Brain microvascular endothelial cell (primary cell): ENCODE measurements at regions not wholly inside any gene's neighbourhood (a gene's known extent, or its start where the extent isn't known, plus 50 kb on each side); places are given as distances from the start of the nearest gene placed in this dataset.

Source experiments
- DNase-seq: peaks from one replicate; pipeline ENCODE4 v3.0.0-alpha.2; 2020
- H3K27ac ChIP-seq: fragments of 250-450 bp; sonication (Bioruptor Pico); 2 replicates; pipeline ENCODE4 v1.5.1; 2020; ENCODE audit warnings: mild to moderate bottlenecking, moderate library complexity
- H3K27me3 ChIP-seq: fragments of 250-450 bp; sonication (Bioruptor Pico); replicated peaks from 2 replicates; pipeline ENCODE4 v1.5.1; 2020; ENCODE audit warnings: mild to moderate bottlenecking
- H3K36me3 ChIP-seq: fragments of 250-450 bp; sonication (Bioruptor Pico); replicated peaks from 2 replicates; pipeline ENCODE4 v1.5.1; 2020; ENCODE audit warnings: mild to moderate bottlenecking
- H3K4me3 ChIP-seq: 2 replicates; pipeline ENCODE4 v1.5.1; 2011; ENCODE audit warnings: low read depth, mild to moderate bottlenecking, control low read depth, low read length, moderate library complexity
- CTCF ChIP-seq: IDR thresholded peaks from 2 replicates; pipeline ENCODE4 v1.5.1; 2011; ENCODE audit warnings: low read depth, mild to moderate bottlenecking, moderate library complexity, low read length, control low read depth, inconsistent platforms; ENCODE audit errors: missing control alignments
- in situ Hi-C: cut with HindIII; loops from 2 replicates; pipeline ENCODE4 v1.10.0; 2017; ENCODE audit warnings: low sequenced_read_pairs, low pct_ligation_motif_present

- no peak for TF ChIP-seq CTCF
- Histone ChIP-seq H3K4me3 (no peak overlapping the region), H3K36me3 (no peaks in the 10 kb centered on the region), H3K27me3 (no peaks in the 10 kb centered on the region), H3K27ac (no peak overlapping the region)
- DNase-seq, result no peak
- in situ Hi-C loops, result no loop called here
These were observed 655.4 kb upstream of the GBE1 start for GRCh38 chr3:82416830-82417229.

- in situ Hi-C loops, result no loop called here
These were observed 654.9 kb upstream of the GBE1 start for GRCh38 chr3:82416349-82416748.

DNA sequence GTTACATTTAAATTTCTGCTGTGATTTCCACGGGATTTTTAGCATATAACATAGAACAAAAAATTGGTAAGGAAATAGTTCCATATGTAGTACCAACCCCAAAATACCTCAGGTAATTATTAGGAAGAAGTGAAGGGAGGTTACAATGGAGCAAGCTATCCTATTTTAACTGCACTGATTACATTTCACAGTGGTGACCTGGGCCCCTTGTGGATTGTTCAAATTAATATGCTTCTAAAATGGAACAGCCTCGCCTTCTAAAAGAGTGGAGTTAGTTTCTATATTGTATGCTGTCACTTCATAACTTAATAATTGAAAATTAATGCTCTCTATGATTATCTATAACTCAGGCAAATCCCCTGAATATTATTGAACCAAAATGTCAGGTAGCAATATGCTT is 651.7 kb upstream of the GBE1 start:
- no peak for TF ChIP-seq CTCF
- no peak for DNase-seq
- in situ Hi-C loops, result no loop called here

More at GRCh38 chr3:82416349-82416748, 654.9 kb upstream of the GBE1 start:
- H3K36me3 ChIP-seq, result no peaks in the 10 kb centered on the region
- no peak overlapping the region for H3K4me3 ChIP-seq
- H3K27me3 ChIP-seq, result no peaks in the 10 kb centered on the region
- DNase-seq, result no peak
- no peak overlapping the region for H3K27ac ChIP-seq
- TF ChIP-seq CTCF, result no peak

DNA sequence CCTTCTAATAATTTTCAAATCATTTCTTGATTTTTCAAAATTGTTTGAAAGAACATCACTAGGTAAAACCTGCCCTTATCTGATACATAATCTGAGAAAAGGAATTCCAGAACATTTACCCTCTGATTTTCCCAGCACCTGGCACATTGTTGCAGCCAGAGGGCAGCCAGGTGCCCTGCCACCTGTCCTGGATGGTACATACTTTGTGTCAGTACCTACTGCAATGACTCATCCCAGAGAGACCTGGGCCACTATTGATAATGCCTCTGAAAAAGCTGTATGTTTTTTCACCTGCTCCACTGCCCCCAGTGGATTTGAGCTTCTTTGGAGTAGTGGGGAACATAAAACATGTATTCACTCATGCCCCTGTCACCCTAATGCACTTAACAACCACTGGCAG is 648.9 kb upstream of the GBE1 start:
- TF ChIP-seq CTCF, result no peak
- H3K4me3 ChIP-seq, result no peak overlapping the region
- no peak for DNase-seq
- H3K27ac ChIP-seq, result no peak overlapping the region
- no peaks in the 10 kb centered on the region for H3K27me3 ChIP-seq
- H3K36me3 ChIP-seq, result no peaks in the 10 kb centered on the region
- in situ Hi-C loops, result no loop called here

More for the DNA sequence above, 651.7 kb upstream of the GBE1 start:
- H3K27me3 ChIP-seq, result no peaks in the 10 kb centered on the region
- no peaks in the 10 kb centered on the region for H3K36me3 ChIP-seq
- H3K4me3 ChIP-seq, result no peak overlapping the region
- H3K27ac ChIP-seq, result no peak overlapping the region

GRCh38 chr3:82409842-82410241 is 648.4 kb upstream of the GBE1 start:
- no peak overlapping the region for H3K27ac ChIP-seq
- H3K4me3 ChIP-seq, result no peak overlapping the region
- no peaks in the 10 kb centered on the region for H3K36me3 ChIP-seq
- DNase-seq, result no peak
- H3K27me3 ChIP-seq, result no peaks in the 10 kb centered on the region
- TF ChIP-seq CTCF, result no peak
- in situ Hi-C loops, result no loop called here

GRCh38 chr3:82392203-82392775 is 630.8 kb upstream of the GBE1 start:
- H3K27ac ChIP-seq, result no peak overlapping the region
- in situ Hi-C loops, result no loop called here
- DNase-seq, result no peak
- H3K4me3 ChIP-seq, result no peak overlapping the region
- H3K27me3 ChIP-seq, result no peaks in the 10 kb centered on the region
- H3K36me3 ChIP-seq, result no peaks in the 10 kb centered on the region
- TF ChIP-seq CTCF, result no peak
